ENCODE measurements at regions not wholly inside any gene's neighbourhood (a gene's known extent, or its start where the extent isn't known, plus 50 kb on each side); places are given as distances from the start of the nearest gene placed in this dataset.

- no peak for DNase-seq
Measured at GRCh38 chr2:81987370-81987769, 1682.8 kb upstream of the LRRTM1 start.

DNA sequence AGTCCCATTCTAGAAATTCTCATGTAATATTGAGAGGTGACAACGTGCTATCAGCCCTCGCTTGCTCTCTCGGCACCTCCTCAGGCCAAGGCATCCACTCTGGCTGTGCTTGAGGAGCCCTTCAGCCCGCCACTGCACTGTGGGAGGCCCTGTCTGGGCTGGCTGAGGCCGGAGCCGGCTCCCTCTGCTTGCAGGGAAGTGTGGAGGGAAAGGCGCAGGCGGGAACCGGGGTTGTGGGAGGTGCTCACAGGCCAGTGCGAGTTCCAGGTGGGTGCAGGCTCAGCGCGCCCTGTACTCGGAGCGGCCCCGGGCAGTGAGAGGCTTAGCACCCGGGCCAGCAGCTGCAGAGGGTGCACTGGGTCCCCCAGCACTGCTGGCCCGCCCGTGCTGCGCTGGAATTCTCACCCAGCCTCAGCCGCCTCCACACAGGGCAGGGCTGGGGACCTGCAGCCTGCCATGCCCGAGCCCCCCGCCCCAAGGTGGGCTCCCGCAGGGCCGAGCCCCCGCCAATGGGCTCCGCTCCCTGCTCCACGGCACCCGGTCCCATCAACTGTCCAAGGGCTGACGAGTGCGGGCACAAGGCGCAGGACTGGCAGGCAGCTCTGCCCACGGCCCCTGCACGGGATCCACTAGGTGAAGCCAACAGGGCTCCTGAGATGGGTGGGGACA, 1680.6 kb upstream of the LRRTM1 start:
- no peak for DNase-seq

DNA sequence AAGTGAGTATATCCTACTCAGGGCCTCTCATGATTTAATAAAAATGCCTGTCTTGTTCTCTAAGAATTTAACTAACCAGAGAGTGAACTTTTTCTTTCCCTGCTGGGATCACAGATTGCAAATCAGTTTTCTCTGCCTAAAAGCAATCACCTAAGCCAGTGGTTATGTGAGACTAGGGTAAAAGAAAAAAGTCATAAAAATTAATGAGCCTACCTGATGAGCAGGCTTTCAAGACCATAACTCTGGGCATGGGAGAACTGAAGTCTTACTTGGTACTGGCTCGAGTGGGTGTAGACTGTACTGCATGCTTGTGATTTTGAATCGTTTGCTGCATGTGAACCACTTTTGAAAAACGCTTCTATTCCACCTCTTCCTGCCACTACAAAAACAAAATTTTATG, 1677.0 kb upstream of the LRRTM1 start:
- DNase-seq, result no peak

- no peak for DNase-seq
Measured at GRCh38 chr2:81979086-81979485, 1674.5 kb upstream of the LRRTM1 start.

- no peak for DNase-seq
Measured at GRCh38 chr2:81976998-81977397, 1672.4 kb upstream of the LRRTM1 start.

DNA sequence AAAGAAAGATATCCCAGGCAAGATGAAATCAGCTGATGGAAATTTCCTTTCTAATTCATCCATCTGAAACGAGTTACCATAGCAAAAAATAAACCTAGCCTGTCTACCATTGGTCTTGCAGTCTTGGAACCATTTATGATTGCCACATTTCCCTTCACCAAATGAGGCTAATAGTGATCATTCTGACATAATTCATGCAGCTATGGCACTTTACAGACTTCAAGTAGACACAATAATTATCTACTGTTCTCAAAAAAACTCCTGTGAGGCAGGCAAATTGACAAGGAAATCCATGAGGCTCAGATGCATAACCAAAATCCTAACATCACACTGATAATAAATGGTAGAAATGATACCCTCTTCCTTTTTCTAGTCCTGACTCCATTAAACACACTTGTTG, 1669.7 kb upstream of the LRRTM1 start:
- DNase-seq, result no peak

DNA sequence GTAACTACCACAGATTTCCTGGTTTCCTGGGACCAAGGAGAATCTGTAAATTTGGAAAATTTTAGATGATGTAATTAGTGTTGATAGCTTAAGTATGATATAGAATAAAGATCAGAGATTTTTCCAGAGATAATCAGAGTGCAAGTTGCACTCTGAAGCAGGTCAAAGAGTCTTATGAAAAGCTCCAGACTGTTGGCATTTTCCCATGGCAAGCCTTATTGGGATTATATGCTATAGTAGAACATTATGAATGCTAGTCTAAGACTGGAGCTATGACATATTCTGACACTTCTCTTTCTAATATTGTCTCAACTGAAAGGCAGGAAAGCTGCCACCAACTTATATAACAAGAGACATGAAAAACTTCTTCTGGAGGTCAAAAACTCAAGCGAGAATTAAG, 1638.3 kb upstream of the LRRTM1 start:
- no peak for DNase-seq

DNA sequence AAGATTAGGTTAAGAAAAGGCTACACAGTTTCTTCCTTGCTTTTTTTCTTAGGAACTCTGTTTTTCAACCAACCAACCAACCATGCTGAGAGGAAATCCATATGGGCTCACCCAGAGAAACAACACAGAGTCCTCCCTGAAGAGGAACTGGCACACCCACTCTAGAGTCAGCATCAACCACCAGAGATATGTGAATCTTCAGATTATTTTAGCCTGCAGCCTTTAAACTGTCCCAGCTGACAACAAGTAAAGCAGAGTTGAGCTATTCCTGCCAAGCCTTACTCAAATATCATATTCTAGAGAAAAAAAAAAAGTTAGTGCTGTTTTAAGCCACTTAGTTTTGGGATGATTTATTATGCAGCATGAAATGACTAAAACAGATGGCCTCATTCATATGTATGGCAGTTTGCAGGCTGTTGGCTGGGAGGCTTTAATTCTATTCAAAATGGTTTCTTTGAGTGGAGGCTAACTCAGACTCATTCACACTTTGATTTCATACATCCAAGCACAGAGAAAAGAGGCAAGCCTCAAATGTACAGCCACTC, 1637.7 kb upstream of the LRRTM1 start:
- DNase-seq, result no peak

DNA sequence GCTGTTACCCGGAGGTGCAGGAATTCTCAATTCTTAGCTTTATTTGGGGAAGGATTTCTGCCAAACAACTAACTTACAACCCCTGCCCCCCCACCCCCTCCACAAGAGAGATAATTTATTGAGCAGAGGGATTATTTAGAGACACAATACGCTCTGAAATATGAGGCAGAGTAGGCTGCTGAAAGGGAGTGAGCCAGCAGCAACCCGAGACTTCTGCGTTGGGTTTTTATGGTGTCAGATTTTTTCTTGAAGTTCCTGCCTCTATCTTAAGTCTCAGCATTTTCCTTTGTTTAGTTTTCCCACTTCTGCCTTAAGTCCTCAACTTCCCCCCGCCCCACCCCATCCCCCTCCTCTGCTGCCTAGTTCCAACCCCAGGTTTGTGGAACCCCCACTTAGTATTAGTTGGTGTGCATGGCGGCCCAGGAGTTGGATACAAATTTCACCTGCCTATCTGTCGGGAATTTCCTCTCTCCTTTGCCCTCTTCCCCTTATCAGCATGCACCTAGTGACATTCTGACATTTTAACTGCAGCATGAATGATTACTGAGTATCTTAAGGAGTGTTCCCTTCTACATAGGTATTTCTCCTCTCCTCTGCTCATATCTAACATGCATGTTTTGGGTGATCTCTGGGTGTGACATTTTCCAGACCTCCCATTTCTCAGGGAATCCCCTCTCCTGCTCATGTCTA, 1635.9 kb upstream of the LRRTM1 start:
- DNase-seq, result no peak

DNA sequence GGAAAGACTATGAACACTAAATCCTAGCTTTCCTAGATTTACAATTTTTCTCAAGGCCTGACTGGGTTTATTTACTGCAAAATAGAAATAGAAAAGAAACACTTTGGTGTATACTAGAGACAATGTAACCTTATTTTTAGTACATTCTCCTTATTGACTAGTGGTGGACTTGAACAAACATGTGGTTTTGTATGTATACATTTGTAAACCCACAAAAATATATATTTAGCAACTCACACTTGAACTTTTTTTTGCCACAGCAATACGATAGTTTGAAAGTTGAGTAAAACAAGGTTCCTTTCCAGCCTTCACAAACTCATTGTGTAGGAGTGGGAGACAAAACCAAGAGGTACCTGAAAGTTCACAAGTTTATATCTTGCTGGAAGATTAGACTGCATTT, 1633.4 kb upstream of the LRRTM1 start:
- no peak for DNase-seq

- DNase-seq, result no peak
Measured at GRCh38 chr2:81903534-81903933, 1599.0 kb upstream of the LRRTM1 start.

DNA sequence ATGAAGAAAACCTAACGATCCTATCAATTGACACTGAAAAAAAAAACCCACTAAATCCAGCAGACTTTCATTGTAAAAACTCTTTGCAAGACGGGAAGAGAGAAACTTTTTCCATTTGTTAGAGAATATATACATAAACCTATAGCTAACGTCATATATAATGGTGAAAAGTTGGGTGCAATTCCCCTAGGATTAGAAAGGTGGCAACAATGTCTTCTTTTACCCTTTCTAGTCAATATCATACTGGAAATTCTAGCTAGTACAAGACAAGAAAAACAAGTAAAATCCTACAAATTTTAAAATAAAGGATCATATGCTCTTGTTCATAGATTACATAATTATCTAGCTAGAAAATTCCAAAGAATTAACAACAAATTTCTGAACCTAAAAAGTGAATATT, 1596.5 kb upstream of the LRRTM1 start:
- no peak for DNase-seq

DNA sequence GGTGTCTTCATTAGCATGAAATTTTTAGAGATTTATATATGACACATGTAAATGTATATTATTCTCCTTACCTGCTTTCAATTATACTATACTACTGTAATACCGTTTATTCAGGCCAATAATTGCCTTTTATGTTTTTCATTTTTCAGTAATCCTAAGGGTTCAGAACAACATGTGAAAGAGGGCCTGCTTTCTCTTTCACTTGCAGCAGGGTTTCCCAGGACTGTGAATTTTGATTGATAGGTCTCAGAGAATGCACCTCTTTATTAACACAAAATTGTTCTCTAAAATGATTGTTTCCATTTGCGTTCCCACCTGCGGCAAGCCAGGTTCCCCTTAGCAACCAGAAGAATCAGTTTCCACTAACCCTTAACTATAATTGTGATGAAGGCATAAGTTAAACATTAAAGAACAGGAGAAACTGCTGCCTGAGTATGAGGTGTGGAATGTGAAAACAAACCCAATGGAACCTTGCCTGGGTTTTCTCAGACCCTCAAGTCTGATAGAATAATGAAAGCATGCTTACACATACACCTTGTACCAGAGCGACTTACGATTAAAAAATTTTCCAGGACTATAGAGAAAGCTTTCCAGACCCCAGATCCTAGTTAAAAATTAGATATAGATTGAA, 1591.2 kb upstream of the LRRTM1 start:
- no peak for DNase-seq

DNA sequence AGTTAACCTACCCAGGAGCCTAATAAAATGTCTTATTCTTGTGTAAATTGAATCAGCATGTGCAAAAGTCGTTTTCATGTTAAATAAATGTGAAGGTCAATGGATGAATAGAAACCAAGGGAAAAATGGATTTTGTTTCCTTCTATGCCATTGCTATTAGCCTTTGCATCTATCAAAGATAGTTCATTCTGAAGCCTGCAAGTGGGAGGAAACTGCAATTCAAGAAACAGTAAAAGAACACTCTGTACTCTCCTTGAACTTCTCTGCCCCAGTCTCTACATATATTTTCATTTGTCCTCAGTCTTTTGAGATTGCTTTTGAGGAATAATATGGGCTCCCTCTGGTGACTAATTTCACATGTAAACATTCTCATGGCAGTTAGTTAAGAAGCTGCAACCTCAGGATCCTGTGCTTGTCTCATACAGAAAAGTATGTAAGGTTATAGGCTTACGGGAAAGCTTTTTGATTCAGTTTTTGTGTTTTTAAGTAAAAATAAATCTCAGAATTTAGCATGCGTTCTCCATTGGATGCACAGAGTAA, 1590.0 kb upstream of the LRRTM1 start:
- no peak for DNase-seq

- DNase-seq, result no peak
Measured at GRCh38 chr2:81876624-81877023, 1572.1 kb upstream of the LRRTM1 start.

DNA sequence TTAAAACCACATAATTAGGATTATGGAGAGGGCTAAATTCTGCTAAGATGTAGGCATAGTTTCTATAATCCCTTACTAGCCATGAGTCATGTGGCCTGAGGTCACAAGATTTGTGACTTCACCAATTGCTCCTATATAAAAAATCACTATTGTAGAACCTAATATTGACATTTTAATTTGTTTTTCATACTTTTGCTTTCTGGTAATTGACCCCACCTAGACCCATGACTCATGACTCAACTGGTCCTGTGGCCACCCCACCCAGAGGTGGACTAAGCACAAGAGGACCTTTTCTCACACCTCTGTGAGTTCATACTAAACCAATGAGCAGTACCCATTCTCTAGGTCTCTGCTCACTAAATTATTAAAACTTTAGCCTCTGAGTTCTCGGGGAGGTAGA, 1567.5 kb upstream of the LRRTM1 start:
- no peak for DNase-seq

GRCh38 chr2:81870119-81870518, 1565.6 kb upstream of the LRRTM1 start:
- DNase-seq, result no peak

DNA sequence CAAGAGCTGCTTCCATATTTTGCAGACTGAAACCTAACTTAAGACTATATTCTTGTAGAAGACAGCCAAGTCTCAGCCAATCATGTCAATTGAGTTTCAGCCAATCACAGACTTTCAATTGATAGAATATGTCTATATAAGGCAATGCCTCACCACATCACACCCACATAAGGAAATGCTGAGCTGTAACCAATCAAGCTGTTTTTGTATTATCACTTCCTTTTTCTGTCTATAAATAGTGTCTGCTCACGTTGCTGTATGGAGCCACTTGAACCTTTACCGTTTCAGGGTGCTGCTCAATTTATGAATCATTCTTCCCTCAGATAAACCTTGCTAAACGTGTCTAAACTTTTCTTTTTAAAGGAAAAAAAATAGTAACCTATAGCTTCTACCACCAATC, 1554.4 kb upstream of the LRRTM1 start:
- DNase-seq, result no peak

GRCh38 chr2:81853341-81853740, 1548.8 kb upstream of the LRRTM1 start:
- DNase-seq, result no peak

DNA sequence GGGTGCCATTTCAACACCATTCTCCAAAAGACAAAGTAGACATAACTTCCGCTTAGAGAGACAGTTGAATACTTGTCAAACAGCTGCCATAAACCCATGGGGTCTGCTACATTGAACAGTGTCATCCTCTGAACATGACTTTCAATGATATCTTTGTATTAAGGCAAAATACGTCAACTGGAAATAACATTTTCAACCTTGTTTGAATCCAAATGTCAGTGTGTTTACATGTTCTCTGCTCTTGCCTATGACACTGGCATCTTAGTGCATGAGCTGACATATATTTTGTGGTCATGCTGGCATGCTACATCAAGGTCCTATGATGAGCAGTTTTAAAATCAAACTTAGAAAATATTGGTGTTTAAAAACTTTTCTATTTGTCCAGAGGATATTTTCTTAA, 1548.1 kb upstream of the LRRTM1 start:
- DNase-seq, result no peak

DNA sequence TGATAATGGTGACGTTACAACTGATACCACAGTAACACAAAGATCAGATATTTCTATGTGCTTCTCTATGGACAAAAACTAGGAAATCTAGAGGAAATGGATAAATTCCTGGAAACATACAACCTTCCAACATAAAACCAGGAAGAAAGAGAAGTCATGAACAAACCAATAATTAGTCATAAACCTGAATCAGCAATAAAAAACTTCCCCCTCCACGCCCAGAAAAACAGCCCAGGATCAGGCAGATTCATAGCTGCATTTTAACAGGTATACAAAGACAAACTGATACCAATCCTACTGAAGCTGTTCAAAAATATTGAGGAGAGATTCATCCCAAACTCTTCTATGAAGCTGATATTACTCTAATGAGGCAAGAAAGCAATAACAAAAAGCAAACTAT, 1535.2 kb upstream of the LRRTM1 start:
- DNase-seq, result no peak

GRCh38 chr2:81835321-81836000, 1530.9 kb upstream of the LRRTM1 start:
- DNase-seq, result no peak

DNA sequence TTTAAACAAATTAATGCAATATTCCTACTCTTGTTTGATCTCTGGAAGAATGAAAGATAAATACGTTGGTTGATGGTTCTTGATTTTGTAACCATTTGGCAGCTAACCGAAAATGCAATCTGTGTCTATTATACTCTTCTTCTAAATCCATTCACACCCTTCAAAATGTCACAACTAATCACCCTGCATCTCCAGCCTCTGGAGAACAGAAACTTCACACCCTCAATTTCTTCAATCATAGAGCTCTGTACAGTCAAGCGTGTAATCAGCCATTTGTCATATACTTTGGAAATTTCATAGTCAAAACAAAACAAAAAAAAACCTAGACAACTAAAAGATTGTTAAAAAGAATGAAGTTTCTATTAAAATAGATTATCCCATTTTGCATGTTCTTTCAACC, 1482.3 kb upstream of the LRRTM1 start:
- DNase-seq, result no peak

All from activated naive CD4-positive, alpha-beta T cell (primary cell).